Activated T-helper 9 cell treated with anti-CD3 and anti-CD28 coated beads, Interleukin-2, amount 50 U/mL, for 16 hours (primary cell): ENCODE measurements at regions not wholly inside any gene's neighbourhood (a gene's known extent, or its start where the extent isn't known, plus 50 kb on each side); places are given as distances from the start of the nearest gene placed in this dataset.

Source experiments
- DNase-seq: peaks from one replicate; pipeline ENCODE4 v3.0.0-alpha.2; 2020; ENCODE audit warnings: low read depth

GRCh38 chr7:136665878-136666509 lies 202.5 kb upstream of the CHRM2 start:
- no peak for DNase-seq

- no peak for DNase-seq
These were observed 203.9 kb upstream of the CHRM2 start for GRCh38 chr7:136664537-136664936.

- DNase-seq, result no peak
These were observed 210.9 kb upstream of the CHRM2 start for GRCh38 chr7:136657482-136657921.

DNA sequence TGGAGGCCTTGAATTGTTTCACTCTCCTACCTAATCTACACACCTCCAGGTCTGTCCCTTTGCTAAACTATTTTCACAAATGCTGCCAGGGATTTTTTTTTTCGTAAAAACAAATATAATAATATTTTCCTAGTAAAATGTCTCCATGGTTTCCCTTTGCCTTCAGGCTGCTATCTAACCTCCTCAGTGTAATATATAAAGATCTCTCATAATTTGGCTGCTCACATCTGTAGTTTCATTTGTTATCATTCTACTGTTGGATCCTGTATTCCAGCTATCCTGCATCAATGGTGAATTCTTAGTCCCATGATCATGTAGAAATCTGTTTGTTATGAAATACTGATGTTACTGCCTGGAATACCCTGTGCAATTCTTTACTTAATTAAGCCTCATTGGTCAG lies 211.9 kb upstream of the CHRM2 start:
- no peak for DNase-seq

DNA sequence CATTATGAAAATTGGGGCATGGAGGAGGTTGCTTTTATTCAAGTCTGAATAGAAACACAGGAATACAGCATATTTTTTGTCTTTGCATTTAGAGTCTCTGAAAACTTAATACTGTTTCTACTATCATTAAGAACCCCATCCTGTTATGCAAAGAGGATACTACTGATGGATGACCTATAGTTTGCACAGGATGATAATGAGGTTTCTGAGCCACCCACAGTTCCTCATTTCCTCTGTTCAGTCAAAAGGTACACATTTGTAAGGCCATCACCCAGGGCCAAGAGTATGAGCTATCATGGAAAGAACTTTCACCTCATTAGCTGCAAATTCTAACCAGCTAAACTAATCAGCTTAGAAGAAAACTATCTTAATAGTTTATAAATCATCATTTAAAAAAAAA lies 213.0 kb upstream of the CHRM2 start:
- DNase-seq, result no peak

DNA sequence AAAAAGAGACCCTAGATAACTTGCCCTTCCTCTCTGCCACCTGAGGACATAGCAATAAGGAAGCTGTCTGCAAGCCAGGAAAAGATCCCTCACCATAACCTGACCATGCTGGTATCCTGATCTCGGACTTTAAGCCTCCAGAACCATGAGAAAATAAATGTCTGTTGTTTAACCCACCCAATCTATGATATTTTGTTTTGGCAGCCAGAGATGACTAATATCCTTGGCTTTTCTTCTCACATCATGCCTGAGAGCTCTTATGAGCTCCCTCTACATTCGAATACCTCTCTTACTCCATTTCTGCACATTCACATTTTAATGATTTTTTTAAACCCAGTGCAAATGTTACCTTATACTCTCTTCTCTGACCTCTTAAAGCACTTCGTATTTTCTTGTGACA lies 214.0 kb upstream of the CHRM2 start:
- DNase-seq, result no peak

GRCh38 chr7:136652635-136653370 lies 215.6 kb upstream of the CHRM2 start:
- no peak for DNase-seq

DNA sequence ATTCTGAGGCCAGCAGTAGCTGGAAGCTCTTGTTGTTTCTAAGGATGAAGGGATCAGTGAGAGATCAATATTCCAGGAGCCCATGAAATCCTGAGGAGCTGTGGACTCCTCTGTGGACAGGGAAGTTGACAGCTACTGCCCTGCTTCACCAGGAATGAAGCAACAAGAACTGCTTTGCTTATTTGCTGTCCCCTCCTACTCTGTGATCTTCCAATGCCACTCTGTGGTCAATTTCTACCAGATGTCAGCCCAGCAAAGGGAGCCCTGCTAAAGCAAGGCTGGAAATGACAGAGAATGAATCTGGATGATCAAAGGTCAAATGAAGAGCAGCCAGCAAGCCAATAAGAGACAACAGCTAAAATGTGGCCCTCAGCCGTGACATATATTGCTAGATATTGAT lies 227.5 kb upstream of the CHRM2 start:
- DNase-seq, result no peak

GRCh38 chr7:136637813-136638212 lies 230.6 kb upstream of the CHRM2 start:
- DNase-seq, result no peak

- DNase-seq, result no peak
These were observed 232.7 kb upstream of the CHRM2 start for GRCh38 chr7:136635751-136636150.

DNA sequence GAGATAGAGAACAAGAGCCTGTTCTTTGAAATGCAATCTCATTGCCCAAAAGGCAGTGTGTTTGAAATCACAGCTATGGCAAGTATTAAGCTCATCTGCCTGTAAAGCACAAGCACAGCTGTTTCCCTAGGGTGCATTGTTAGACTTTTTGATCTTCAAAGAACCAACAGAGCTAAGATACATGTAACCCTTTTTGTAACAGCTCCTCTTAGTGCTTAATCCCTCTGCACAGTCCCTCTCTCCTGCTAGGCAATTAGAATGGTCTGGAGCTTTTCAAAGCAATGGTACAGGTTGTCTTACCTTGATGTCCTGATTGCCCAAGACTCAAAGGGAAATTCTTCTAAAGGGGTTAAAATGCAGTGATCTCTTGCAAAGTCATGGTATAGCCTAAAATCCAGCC lies 249.6 kb upstream of the CHRM2 start:
- DNase-seq, result no peak

DNA sequence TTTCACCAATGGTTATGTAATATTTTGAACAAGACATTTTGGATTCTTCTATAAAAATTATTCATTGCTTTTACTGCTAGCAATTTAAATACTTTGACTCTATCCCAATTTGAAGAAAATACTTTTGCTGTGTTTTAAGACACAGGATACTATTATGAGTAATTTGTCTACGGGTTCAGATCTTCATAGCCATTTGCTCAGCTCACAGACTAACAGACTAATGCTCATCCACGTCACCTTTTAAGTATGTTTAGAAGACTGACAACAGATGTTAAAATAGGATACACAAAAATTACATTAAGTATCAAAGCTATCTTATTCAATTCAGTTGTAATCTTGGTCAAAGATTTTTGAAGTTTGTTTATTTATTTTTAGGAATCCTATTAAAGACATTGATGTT lies 251.3 kb upstream of the CHRM2 start:
- no peak for DNase-seq

- no peak for DNase-seq
These were observed 262.7 kb upstream of the CHRM2 start for GRCh38 chr7:136605532-136606329.

DNA sequence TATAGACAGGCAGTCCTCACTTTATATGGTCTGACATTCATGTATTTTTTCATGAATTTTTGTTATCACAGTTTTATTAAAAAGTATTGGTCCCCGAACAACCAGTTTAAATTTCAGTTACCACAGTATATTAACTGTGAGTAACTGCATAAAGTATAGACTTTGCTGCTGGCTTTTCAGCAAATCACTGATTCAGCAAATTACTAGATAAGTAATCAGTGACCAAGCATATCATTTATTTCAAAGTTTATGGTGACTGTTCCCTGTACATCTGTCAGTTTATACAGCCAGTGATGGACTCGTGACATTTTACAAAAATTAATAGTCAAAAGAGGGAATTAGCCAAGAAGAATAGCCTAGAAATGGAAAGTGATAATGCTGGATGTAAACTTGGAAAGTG lies 266.7 kb upstream of the CHRM2 start:
- no peak for DNase-seq

DNA sequence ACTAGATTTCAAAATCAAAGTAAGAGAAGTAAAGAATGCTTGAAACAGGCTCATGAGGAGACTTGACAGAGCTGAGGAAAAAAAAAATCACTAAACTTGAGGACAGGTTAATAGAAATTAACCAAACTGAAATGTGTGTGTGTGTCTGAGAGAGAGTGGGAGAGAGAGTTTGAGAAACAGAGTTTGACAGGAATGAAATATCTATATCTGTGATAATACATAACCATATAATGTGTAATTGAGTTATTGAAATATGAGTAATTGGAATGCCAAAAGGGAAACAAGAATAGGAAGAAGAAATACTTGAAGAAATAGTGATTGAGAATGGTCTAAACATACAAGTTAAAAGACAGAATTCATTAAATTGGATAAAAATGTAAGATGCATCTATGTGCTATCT lies 268.0 kb upstream of the CHRM2 start:
- no peak for DNase-seq

GRCh38 chr7:136594739-136595144 lies 273.7 kb upstream of the CHRM2 start:
- no peak for DNase-seq

- DNase-seq, result no peak
These were observed 280.2 kb upstream of the CHRM2 start for GRCh38 chr7:136588216-136588615.

- no peak for DNase-seq
These were observed 282.3 kb upstream of the CHRM2 start for GRCh38 chr7:136585954-136586670.

- no peak for DNase-seq
These were observed 302.0 kb upstream of the CHRM2 start for GRCh38 chr7:136566491-136566890.

GRCh38 chr7:136555933-136556332 lies 312.5 kb upstream of the CHRM2 start:
- DNase-seq, result no peak

- DNase-seq, result no peak
These were observed 316.8 kb upstream of the CHRM2 start for GRCh38 chr7:136551618-136552017.

DNA sequence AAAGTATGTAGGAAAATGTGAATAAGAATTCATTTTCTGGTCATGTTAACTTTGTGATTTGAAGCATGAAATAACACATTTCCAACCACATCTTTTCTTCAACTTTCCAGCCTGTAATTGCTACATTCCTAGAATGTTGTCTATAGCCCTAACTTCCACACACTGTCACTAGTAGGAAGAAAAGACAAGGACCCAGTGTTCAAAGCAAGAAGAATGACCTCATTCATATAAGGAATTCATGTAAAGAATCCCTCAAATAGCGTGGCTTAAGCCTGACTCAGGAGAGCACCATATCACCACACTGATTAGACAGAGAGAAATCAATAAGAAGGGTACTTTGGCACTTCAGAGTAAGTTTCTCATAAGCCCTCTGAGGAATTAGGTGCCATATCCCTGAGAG lies 318.7 kb upstream of the CHRM2 start:
- DNase-seq, result no peak
